IMR-90 (cell line): ENCODE measurements at regions not wholly inside any gene's neighbourhood (a gene's known extent, or its start where the extent isn't known, plus 50 kb on each side); places are given as distances from the start of the nearest gene placed in this dataset.

Source experiments
- ATAC-seq: fragments of 200-7000 bp; cut with Tn5 transposase; 2 replicates; pipeline ENCODE4 v1.9.1; 2020; ENCODE audit warnings: low read depth, mild to moderate bottlenecking, moderate library complexity
- BruUV-seq: library from RNA; stranded (reverse); fragments of 400-500 nt; replicated peaks from 2 replicates; lab custom pipeline; 2021; lab: Mats Ljungman, UMichigan
- CTCF ChIA-PET: fragments of 300-600 bp; formaldehyde crosslinking; extraction: SDS; loops from one replicate; lab custom pipeline; 2021; ENCODE audit warnings: antibody characterized with exemption; lab: Yijun Ruan, JAX
- POLR2A ChIA-PET: fragments of 300-600 bp; sonication (Branson Sonifier 250); formaldehyde crosslinking; loops from one replicate; lab custom pipeline; 2022; ENCODE audit warnings: antibody characterized with exemption; ENCODE audit not compliant: unreplicated experiment; lab: Charles Lee
- DNase-seq: peaks from one replicate; pipeline ENCODE4 v3.0.0; 2013
- H2AFZ ChIP-seq: replicated peaks from 2 replicates; pipeline ENCODE3; 2013; ENCODE audit warnings: low read length, mild to moderate bottlenecking; ENCODE audit not compliant: poor library complexity
- H2AK5ac ChIP-seq: 2 replicates; pipeline ENCODE4 v1.6.1; 2013; ENCODE audit warnings: low read depth, low read length, inconsistent platforms
- H2AK9ac ChIP-seq: replicated peaks from 2 replicates; pipeline ENCODE3; 2013; ENCODE audit warnings: mild to moderate bottlenecking, low read depth, low read length, moderate library complexity; ENCODE audit not compliant: poor library complexity
- H2BK120ac ChIP-seq: 2 replicates; pipeline ENCODE4 v1.6.1; 2013; ENCODE audit warnings: low read depth, low read length, inconsistent platforms
- H2BK15ac ChIP-seq: 3 replicates; pipeline ENCODE4 v1.6.1; 2013; ENCODE audit warnings: low read depth, low read length, inconsistent platforms
- H2BK20ac ChIP-seq: 2 replicates; pipeline ENCODE4 v1.6.1; 2013; ENCODE audit warnings: low read depth, mild to moderate bottlenecking, inconsistent platforms, low read length, moderate library complexity
- H2BK5ac ChIP-seq: 2 replicates; pipeline ENCODE4 v1.6.1; 2013; ENCODE audit warnings: mild to moderate bottlenecking, low read depth, low read length, inconsistent platforms; ENCODE audit not compliant: poor library complexity, severe bottlenecking
- H3K14ac ChIP-seq: replicated peaks from 2 replicates; pipeline ENCODE4 v1.6.1; 2013; ENCODE audit warnings: low read depth, low read length, inconsistent platforms
- H3K18ac ChIP-seq: 2 replicates; pipeline ENCODE4 v1.6.1; 2013; ENCODE audit warnings: low read depth, low read length, control low read depth
- H3K23ac ChIP-seq: 2 replicates; pipeline ENCODE4 v1.6.1; 2013; ENCODE audit warnings: low read depth, low read length, inconsistent platforms
- H3K27ac ChIP-seq: 2 replicates; pipeline ENCODE4 v1.5.1; 2013; ENCODE audit warnings: mild to moderate bottlenecking, control low read depth, low read length; ENCODE audit not compliant: insufficient read depth
- H3K27me3 ChIP-seq: 2 replicates; pipeline ENCODE4 v1.6.1; 2013; ENCODE audit warnings: low read length; ENCODE audit not compliant: control insufficient read depth, insufficient read depth
- H3K36me3 ChIP-seq: 2 replicates; pipeline ENCODE4 v1.6.1; 2013; ENCODE audit warnings: low read length, mixed read lengths; ENCODE audit not compliant: control insufficient read depth, insufficient read depth
- H3K4ac ChIP-seq: 2 replicates; pipeline ENCODE4 v1.6.1; 2013; ENCODE audit warnings: low read depth, low read length, inconsistent platforms
- H3K4me1 ChIP-seq: 2 replicates; pipeline ENCODE4 v1.6.1; 2013; ENCODE audit warnings: low read length, mixed read lengths; ENCODE audit not compliant: control insufficient read depth, insufficient read depth
- H3K4me2 ChIP-seq: 2 replicates; pipeline ENCODE4 v1.6.1; 2013; ENCODE audit warnings: low read depth, mild to moderate bottlenecking, control low read depth, low read length, moderate library complexity
- H3K4me3 ChIP-seq: 2 replicates; pipeline ENCODE4 v1.5.1; 2013; ENCODE audit warnings: low read depth, mild to moderate bottlenecking, control low read depth, low read length, moderate library complexity; ENCODE audit not compliant: insufficient read depth
- H3K56ac ChIP-seq: 2 replicates; pipeline ENCODE4 v1.6.1; 2013; ENCODE audit warnings: low read length, inconsistent platforms; ENCODE audit not compliant: insufficient read depth; ENCODE audit errors: extremely low read depth
- H3K79me1 ChIP-seq, 2 experiments: 2 replicates each; pipeline ENCODE4 v1.6.1; 2013; ENCODE audit warnings: low read length in 2 of 2, inconsistent platforms in 1 of 2, low read depth in 1 of 2
- H3K9ac ChIP-seq: 2 replicates; pipeline ENCODE4 v1.6.1; 2013; ENCODE audit warnings: low read depth, low read length, control low read depth
- H3K9me1 ChIP-seq: 2 replicates; pipeline ENCODE4 v1.6.1; 2013; ENCODE audit warnings: low read length, inconsistent platforms; ENCODE audit not compliant: insufficient read depth
- H3K9me3 ChIP-seq: 2 replicates; pipeline ENCODE4 v1.6.1; 2013; ENCODE audit warnings: low read length; ENCODE audit not compliant: control insufficient read depth, insufficient read depth
- H4K20me1 ChIP-seq: 2 replicates; pipeline ENCODE4 v1.6.1; 2013; ENCODE audit warnings: low read length, inconsistent platforms; ENCODE audit not compliant: insufficient read depth
- H4K5ac ChIP-seq: 2 replicates; pipeline ENCODE4 v1.6.1; 2013; ENCODE audit warnings: mild to moderate bottlenecking, low read depth, low read length, control low read depth
- H4K8ac ChIP-seq, 2 experiments: 2 replicates each; pipeline ENCODE4 v1.6.1; 2013; ENCODE audit warnings: low read depth in 2 of 2, low read length in 2 of 2, control low read depth in 1 of 2, inconsistent platforms in 1 of 2
- H4K91ac ChIP-seq: 2 replicates; pipeline ENCODE4 v1.6.1; 2013; ENCODE audit warnings: low read depth, low read length, inconsistent platforms; ENCODE audit not compliant: insufficient read depth
- BHLHE40 ChIP-seq: fragments of 150-350 bp; IDR thresholded peaks from 2 replicates; pipeline ENCODE4 v1.6.1; 2016; ENCODE audit warnings: mild to moderate bottlenecking, low read depth, low read length
- FOS ChIP-seq: fragments of 150-350 bp; IDR thresholded peaks from 2 replicates; pipeline ENCODE4 v1.6.1; 2016; ENCODE audit warnings: low read depth, low read length
- MAFK ChIP-seq: IDR thresholded peaks from 2 replicates; pipeline ENCODE4 v1.6.1; 2012; ENCODE audit warnings: low read depth, low read length, improper control_type of control experiment
- MAZ ChIP-seq: IDR thresholded peaks from 2 replicates; pipeline ENCODE4 v1.6.1; 2012; ENCODE audit warnings: low read depth, mild to moderate bottlenecking, low read length, improper control_type of control experiment, moderate library complexity, borderline replicate concordance
- NFE2L2 ChIP-seq: fragments of 150-350 bp; IDR thresholded peaks from 2 replicates; pipeline ENCODE4 v1.6.1; 2016; ENCODE audit warnings: low read depth, mild to moderate bottlenecking, low read length
- RCOR1 ChIP-seq: IDR thresholded peaks from 2 replicates; pipeline ENCODE4 v1.6.1; 2012; ENCODE audit warnings: mild to moderate bottlenecking, low read length, improper control_type of control experiment; ENCODE audit not compliant: insufficient replicate concordance
- SMC3 ChIP-seq: fragments of 150-350 bp; IDR thresholded peaks from 2 replicates; pipeline ENCODE4 v1.6.1; 2016; ENCODE audit warnings: low read depth, mild to moderate bottlenecking, antibody characterized with exemption, low read length, moderate library complexity
- WGBS, 2 experiments: methylation state at CpG; one replicate each; pipeline versions ENCODE4 v1.1.5 to v1.1.7; 2013; ENCODE audit warnings: missing lambda C conversion rate in 2 of 2; ENCODE audit not compliant: insufficient read length in 1 of 2; ENCODE audit errors: extremely low coverage in 2 of 2; 5-methylcytosine and 5-hydroxymethylcytosine counted together
- dilution Hi-C: fragments of 300-500 bp; cut with HindIII; formaldehyde crosslinking; loops from one replicate; pipeline ENCODE4 v1.14.3; 2018; ENCODE audit warnings: low sequenced_read_pairs; ENCODE audit not compliant: unreplicated experiment
- in situ Hi-C: fragments of 300-500 bp; cut with MboI; formaldehyde crosslinking; loops from 3 replicates; pipeline ENCODE4 v1.14.3; 2019; ENCODE audit warnings: low sequenced_read_pairs, inconsistent platforms, mixed read lengths
- intact Hi-C: fragments of 100-400 bp; cut with micrococcal nuclease; formaldehyde crosslinking; loops from 2 replicates; pipeline ENCODE4 v1.10.0; 2022
- TF ChIP-seq, protein P1 (sequence below): conservative IDR thresholded peaks from 2 replicates; pipeline ENCODE4 v1.5.1; 2012; ENCODE audit warnings: mild to moderate bottlenecking, low read depth, low read length, improper control_type of control experiment
- TF ChIP-seq, protein P2 (sequence below): fragments of 150-350 bp; IDR thresholded peaks from 2 replicates; pipeline ENCODE4 v1.6.1; 2017; ENCODE audit warnings: mild to moderate bottlenecking, antibody characterized with exemption, low read length, low read depth
- TF ChIP-seq, protein P3 (sequence below): fragments of 150-350 bp; IDR thresholded peaks from 2 replicates; pipeline ENCODE4 v1.6.1; 2016; ENCODE audit warnings: low read depth, mild to moderate bottlenecking, low read length, moderate library complexity, borderline replicate concordance

DNA sequence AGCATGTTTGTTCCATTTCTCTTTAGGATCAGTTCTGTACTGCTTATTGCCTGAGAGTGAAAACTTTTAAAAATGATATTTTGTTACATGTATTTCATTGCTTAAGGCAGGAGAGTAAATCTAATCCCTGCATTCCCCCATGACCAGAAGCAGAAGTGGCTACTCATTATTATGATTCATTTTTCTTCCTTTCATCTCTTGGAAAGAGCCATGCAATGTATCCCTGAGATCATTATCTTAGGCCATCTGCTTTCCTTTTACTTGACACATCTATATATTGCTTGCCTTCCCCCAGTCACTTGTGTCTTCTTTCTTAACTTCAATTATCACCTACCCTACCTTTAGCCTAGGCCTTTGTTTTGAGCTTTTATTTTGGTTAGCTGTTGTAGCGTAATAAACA is 430.4 kb upstream of the CHRM3 start:
- in situ Hi-C loops (no loop called here), intact Hi-C loops (no loop called here), dilution Hi-C loops (no loop called here)
- no peak overlapping the region for H3K9ac ChIP-seq
- H3K4me1 ChIP-seq = no peaks in the 10 kb centered on the region
- no peak overlapping the region for H2AK5ac ChIP-seq
- DNase-seq (no peak), ATAC-seq (no peak)
- no TSS peak for BruUV-seq
- H2BK120ac ChIP-seq = no peak overlapping the region
- H3K4ac ChIP-seq = no peak overlapping the region
- H3K18ac ChIP-seq = no peak overlapping the region
- H3K27ac ChIP-seq = no peak overlapping the region
- no peak overlapping the region for H2AFZ ChIP-seq
- peaks cover 6% of the 10 kb centered on the region for H3K9me3 ChIP-seq
- H3K4me3 ChIP-seq = no peak overlapping the region
- H2BK20ac ChIP-seq = no peak overlapping the region
- H2BK15ac ChIP-seq = no peak overlapping the region
- CTCF ChIA-PET = interaction anchor here (0.6 kb wide), 1 partner anchor 1094 kb away, joined by 3 read pairs; no protein-coding TSS in a partner anchor
- H3K4me2 ChIP-seq = no peak overlapping the region
- H4K20me1 ChIP-seq = no peaks in the 10 kb centered on the region
- no peak overlapping the region for H3K56ac ChIP-seq
- H4K8ac ChIP-seq = no peak overlapping the region
- H2AK9ac ChIP-seq = no peak overlapping the region
- no peaks in the 10 kb centered on the region for H3K27me3 ChIP-seq
- no peak overlapping the region for H2BK5ac ChIP-seq
- no peak for TF ChIP-seq FOS
- TF ChIP-seq, protein P1, sequence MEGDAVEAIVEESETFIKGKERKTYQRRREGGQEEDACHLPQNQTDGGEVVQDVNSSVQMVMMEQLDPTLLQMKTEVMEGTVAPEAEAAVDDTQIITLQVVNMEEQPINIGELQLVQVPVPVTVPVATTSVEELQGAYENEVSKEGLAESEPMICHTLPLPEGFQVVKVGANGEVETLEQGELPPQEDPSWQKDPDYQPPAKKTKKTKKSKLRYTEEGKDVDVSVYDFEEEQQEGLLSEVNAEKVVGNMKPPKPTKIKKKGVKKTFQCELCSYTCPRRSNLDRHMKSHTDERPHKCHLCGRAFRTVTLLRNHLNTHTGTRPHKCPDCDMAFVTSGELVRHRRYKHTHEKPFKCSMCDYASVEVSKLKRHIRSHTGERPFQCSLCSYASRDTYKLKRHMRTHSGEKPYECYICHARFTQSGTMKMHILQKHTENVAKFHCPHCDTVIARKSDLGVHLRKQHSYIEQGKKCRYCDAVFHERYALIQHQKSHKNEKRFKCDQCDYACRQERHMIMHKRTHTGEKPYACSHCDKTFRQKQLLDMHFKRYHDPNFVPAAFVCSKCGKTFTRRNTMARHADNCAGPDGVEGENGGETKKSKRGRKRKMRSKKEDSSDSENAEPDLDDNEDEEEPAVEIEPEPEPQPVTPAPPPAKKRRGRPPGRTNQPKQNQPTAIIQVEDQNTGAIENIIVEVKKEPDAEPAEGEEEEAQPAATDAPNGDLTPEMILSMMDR = no peak
- TF ChIP-seq RCOR1 = no peak
- no peak for TF ChIP-seq SMC3
- TF ChIP-seq, protein P2, sequence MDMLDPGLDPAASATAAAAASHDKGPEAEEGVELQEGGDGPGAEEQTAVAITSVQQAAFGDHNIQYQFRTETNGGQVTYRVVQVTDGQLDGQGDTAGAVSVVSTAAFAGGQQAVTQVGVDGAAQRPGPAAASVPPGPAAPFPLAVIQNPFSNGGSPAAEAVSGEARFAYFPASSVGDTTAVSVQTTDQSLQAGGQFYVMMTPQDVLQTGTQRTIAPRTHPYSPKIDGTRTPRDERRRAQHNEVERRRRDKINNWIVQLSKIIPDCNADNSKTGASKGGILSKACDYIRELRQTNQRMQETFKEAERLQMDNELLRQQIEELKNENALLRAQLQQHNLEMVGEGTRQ = no peak
- TF ChIP-seq NFE2L2 = no peak
- TF ChIP-seq BHLHE40 = no peak
- TF ChIP-seq MAFK = no peak
- TF ChIP-seq, protein P3, sequence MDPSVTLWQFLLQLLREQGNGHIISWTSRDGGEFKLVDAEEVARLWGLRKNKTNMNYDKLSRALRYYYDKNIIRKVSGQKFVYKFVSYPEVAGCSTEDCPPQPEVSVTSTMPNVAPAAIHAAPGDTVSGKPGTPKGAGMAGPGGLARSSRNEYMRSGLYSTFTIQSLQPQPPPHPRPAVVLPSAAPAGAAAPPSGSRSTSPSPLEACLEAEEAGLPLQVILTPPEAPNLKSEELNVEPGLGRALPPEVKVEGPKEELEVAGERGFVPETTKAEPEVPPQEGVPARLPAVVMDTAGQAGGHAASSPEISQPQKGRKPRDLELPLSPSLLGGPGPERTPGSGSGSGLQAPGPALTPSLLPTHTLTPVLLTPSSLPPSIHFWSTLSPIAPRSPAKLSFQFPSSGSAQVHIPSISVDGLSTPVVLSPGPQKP = no peak
- no peak for TF ChIP-seq MAZ
- POLR2A ChIA-PET = no interaction called here
- no peaks in the 10 kb centered on the region for H3K79me1 ChIP-seq
- no CpG with 5 or more reads among the region's 1 CpG for WGBS, 2 experiments
- H3K9me1 ChIP-seq = no peaks in the 10 kb centered on the region
- no peak overlapping the region for H4K91ac ChIP-seq
- no peak overlapping the region for H3K23ac ChIP-seq
- no peak overlapping the region for H3K14ac ChIP-seq
- H3K36me3 ChIP-seq = no peaks in the 10 kb centered on the region
- no peak overlapping the region for H4K5ac ChIP-seq
